Activated CD4-positive, alpha-beta memory T cell treated with anti-CD3 and anti-CD28 coated beads, Interleukin-2, amount 10 ng/mL, durations not matched to agents 7 days and 5 days (primary cell): ENCODE measurements at regions not wholly inside any gene's neighbourhood (a gene's known extent, or its start where the extent isn't known, plus 50 kb on each side); places are given as distances from the start of the nearest gene placed in this dataset.

Experiments
- CTCF ChIA-PET: fragments of 350-600 bp; sonication (Branson Sonifier 250); formaldehyde crosslinking; loops from one replicate; lab custom pipeline; 2021; ENCODE audit warnings: antibody characterized with exemption, inconsistent platforms; lab: Charles Lee
- POLR2A ChIA-PET: fragments of 350-600 bp; sonication (Branson Sonifier 250); formaldehyde crosslinking; loops from one replicate; lab custom pipeline; 2021; ENCODE audit warnings: antibody characterized with exemption; lab: Charles Lee
- DNase-seq: peaks from one replicate; pipeline ENCODE4 v3.0.0-alpha.2; 2020
- H3K27ac Mint-ChIP-seq: one replicate; pipeline ENCODE4 v1.8.0; 2021; ENCODE audit warnings: mild to moderate bottlenecking, mixed read lengths
- H3K27me3 Mint-ChIP-seq: one replicate; pipeline ENCODE4 v1.8.0; 2021; ENCODE audit warnings: mixed read lengths
- H3K36me3 Mint-ChIP-seq: one replicate; pipeline ENCODE4 v1.8.0; 2021; ENCODE audit warnings: low read depth, mixed read lengths
- H3K4me1 Mint-ChIP-seq: one replicate; pipeline ENCODE4 v1.8.0; 2021; ENCODE audit warnings: mixed read lengths
- H3K4me3 Mint-ChIP-seq: one replicate; pipeline ENCODE4 v1.8.0; 2021; ENCODE audit warnings: mild to moderate bottlenecking, mixed read lengths
- H3K9me3 Mint-ChIP-seq: one replicate; pipeline ENCODE4 v1.8.0; 2021; ENCODE audit warnings: mixed read lengths

GRCh38 chr15:95327183-95327525 is 1003.3 kb upstream of the NR2F2 start:
- no peak overlapping the region for H3K27ac Mint-ChIP-seq
- H3K4me1 Mint-ChIP-seq = no peaks in the 10 kb centered on the region
- no peaks in the 10 kb centered on the region for H3K9me3 Mint-ChIP-seq
- DNase-seq = no peak
- H3K36me3 Mint-ChIP-seq = no peaks in the 10 kb centered on the region
- H3K4me3 Mint-ChIP-seq = no peak overlapping the region
- POLR2A ChIA-PET = no interaction called here
- CTCF ChIA-PET = no interaction called here
- peaks cover 18% of the 10 kb centered on the region for H3K27me3 Mint-ChIP-seq

GRCh38 chr15:95327661-95328060 is 1002.8 kb upstream of the NR2F2 start:
- no peak for DNase-seq
- CTCF ChIA-PET = no interaction called here
- H3K4me3 Mint-ChIP-seq = no peak overlapping the region
- H3K27ac Mint-ChIP-seq = no peak overlapping the region
- H3K9me3 Mint-ChIP-seq = no peaks in the 10 kb centered on the region
- no peaks in the 10 kb centered on the region for H3K4me1 Mint-ChIP-seq
- H3K27me3 Mint-ChIP-seq = peaks cover 18% of the 10 kb centered on the region
- POLR2A ChIA-PET = no interaction called here
- H3K36me3 Mint-ChIP-seq = no peaks in the 10 kb centered on the region

- Mint-ChIP-seq H3K36me3 (no peaks in the 10 kb centered on the region), H3K27ac (no peak overlapping the region), H3K9me3 (no peaks in the 10 kb centered on the region), H3K4me3 (no peak overlapping the region), H3K4me1 (no peaks in the 10 kb centered on the region), H3K27me3 (peaks cover 18% of the 10 kb centered on the region)
- DNase-seq = no peak
- ChIA-PET CTCF (no interaction called here), POLR2A (no interaction called here)
These were observed 1001.9 kb upstream of the NR2F2 start for GRCh38 chr15:95328559-95328958.

GRCh38 chr15:95329362-95329761 is 1001.1 kb upstream of the NR2F2 start:
- no peak overlapping the region for H3K27ac Mint-ChIP-seq
- H3K4me1 Mint-ChIP-seq = no peaks in the 10 kb centered on the region
- ChIA-PET CTCF (no interaction called here), POLR2A (no interaction called here)
- no peaks in the 10 kb centered on the region for H3K9me3 Mint-ChIP-seq
- H3K36me3 Mint-ChIP-seq = no peaks in the 10 kb centered on the region
- no peak for DNase-seq
- H3K4me3 Mint-ChIP-seq = no peak overlapping the region
- peaks cover 18% of the 10 kb centered on the region for H3K27me3 Mint-ChIP-seq

GRCh38 chr15:95341686-95342085 is 988.8 kb upstream of the NR2F2 start:
- H3K27ac Mint-ChIP-seq = no peak overlapping the region
- H3K9me3 Mint-ChIP-seq = peaks cover 2% of the 10 kb centered on the region
- no peaks in the 10 kb centered on the region for H3K36me3 Mint-ChIP-seq
- no peak overlapping the region for H3K4me3 Mint-ChIP-seq
- no peaks in the 10 kb centered on the region for H3K4me1 Mint-ChIP-seq
- DNase-seq = no peak
- no peaks in the 10 kb centered on the region for H3K27me3 Mint-ChIP-seq
- ChIA-PET POLR2A (no interaction called here), CTCF (no interaction called here)

- no peaks in the 10 kb centered on the region for H3K27me3 Mint-ChIP-seq
- ChIA-PET CTCF (no interaction called here), POLR2A (no interaction called here)
- no peak overlapping the region for H3K4me3 Mint-ChIP-seq
- DNase-seq = no peak
- H3K36me3 Mint-ChIP-seq = no peaks in the 10 kb centered on the region
- no peak overlapping the region for H3K27ac Mint-ChIP-seq
- peaks cover 4% of the 10 kb centered on the region for H3K9me3 Mint-ChIP-seq
- H3K4me1 Mint-ChIP-seq = no peaks in the 10 kb centered on the region
These were observed 984.6 kb upstream of the NR2F2 start for GRCh38 chr15:95345867-95346266.

- ChIA-PET CTCF (no interaction called here), POLR2A (no interaction called here)
- Mint-ChIP-seq H3K27me3 (no peaks in the 10 kb centered on the region), H3K36me3 (no peaks in the 10 kb centered on the region), H3K9me3 (peaks cover 4% of the 10 kb centered on the region), H3K4me1 (no peaks in the 10 kb centered on the region), H3K27ac (no peak overlapping the region), H3K4me3 (no peak overlapping the region)
- no peak for DNase-seq
These were observed 983.6 kb upstream of the NR2F2 start for GRCh38 chr15:95346721-95347475.

- POLR2A ChIA-PET = no interaction called here
- no peak for DNase-seq
- Mint-ChIP-seq H3K9me3 (peaks cover 4% of the 10 kb centered on the region), H3K27ac (no peak overlapping the region), H3K4me3 (no peak overlapping the region), H3K27me3 (no peaks in the 10 kb centered on the region), H3K36me3 (no peaks in the 10 kb centered on the region), H3K4me1 (no peaks in the 10 kb centered on the region)
- CTCF ChIA-PET = no interaction called here
These were observed 982.7 kb upstream of the NR2F2 start for GRCh38 chr15:95347837-95348236.

- CTCF ChIA-PET = no interaction called here
- Mint-ChIP-seq H3K27me3 (no peaks in the 10 kb centered on the region), H3K4me1 (no peaks in the 10 kb centered on the region), H3K9me3 (peaks cover 4% of the 10 kb centered on the region), H3K36me3 (no peaks in the 10 kb centered on the region), H3K4me3 (no peak overlapping the region), H3K27ac (no peak overlapping the region)
- POLR2A ChIA-PET = no interaction called here
- DNase-seq = no peak
These were observed 979.6 kb upstream of the NR2F2 start for GRCh38 chr15:95350908-95351307.

- Mint-ChIP-seq H3K4me3 (no peak overlapping the region), H3K27me3 (no peaks in the 10 kb centered on the region), H3K36me3 (no peaks in the 10 kb centered on the region), H3K9me3 (peaks cover 4% of the 10 kb centered on the region), H3K4me1 (no peaks in the 10 kb centered on the region), H3K27ac (no peak overlapping the region)
- DNase-seq = no peak
- CTCF ChIA-PET = no interaction called here
- POLR2A ChIA-PET = no interaction called here
These were observed 977.8 kb upstream of the NR2F2 start for GRCh38 chr15:95352631-95353187.

- H3K4me3 Mint-ChIP-seq = no peak overlapping the region
- CTCF ChIA-PET = no interaction called here
- POLR2A ChIA-PET = no interaction called here
These were observed 977.0 kb upstream of the NR2F2 start for GRCh38 chr15:95353512-95353911.

GRCh38 chr15:95359966-95360365 is 970.5 kb upstream of the NR2F2 start:
- DNase-seq = no peak
- CTCF ChIA-PET = no interaction called here
- Mint-ChIP-seq H3K27me3 (no peaks in the 10 kb centered on the region), H3K4me3 (no peak overlapping the region), H3K36me3 (no peaks in the 10 kb centered on the region), H3K9me3 (peaks cover 7% of the 10 kb centered on the region), H3K27ac (no peak overlapping the region), H3K4me1 (no peaks in the 10 kb centered on the region)
- POLR2A ChIA-PET = no interaction called here

More at GRCh38 chr15:95353512-95353911, 977.0 kb upstream of the NR2F2 start:
- Mint-ChIP-seq H3K36me3 (no peaks in the 10 kb centered on the region), H3K4me1 (no peaks in the 10 kb centered on the region), H3K27ac (no peak overlapping the region), H3K27me3 (no peaks in the 10 kb centered on the region), H3K9me3 (peaks cover 2% of the 10 kb centered on the region)
- DNase-seq = no peak

- no peak for DNase-seq
- POLR2A ChIA-PET = no interaction called here
- H3K27ac Mint-ChIP-seq = no peak overlapping the region
- CTCF ChIA-PET = no interaction called here
- peaks cover 9% of the 10 kb centered on the region for H3K9me3 Mint-ChIP-seq
- H3K4me1 Mint-ChIP-seq = no peaks in the 10 kb centered on the region
- no peak overlapping the region for H3K4me3 Mint-ChIP-seq
- no peaks in the 10 kb centered on the region for H3K27me3 Mint-ChIP-seq
- no peaks in the 10 kb centered on the region for H3K36me3 Mint-ChIP-seq
These were observed 968.2 kb upstream of the NR2F2 start for GRCh38 chr15:95362306-95362705.

- peaks cover 9% of the 10 kb centered on the region for H3K9me3 Mint-ChIP-seq
- POLR2A ChIA-PET = no interaction called here
- H3K4me1 Mint-ChIP-seq = no peaks in the 10 kb centered on the region
- H3K27ac Mint-ChIP-seq = no peak overlapping the region
- no peak for DNase-seq
- no peak overlapping the region for H3K4me3 Mint-ChIP-seq
- CTCF ChIA-PET = no interaction called here
- H3K36me3 Mint-ChIP-seq = no peaks in the 10 kb centered on the region
- H3K27me3 Mint-ChIP-seq = no peaks in the 10 kb centered on the region
These were observed 966.9 kb upstream of the NR2F2 start for GRCh38 chr15:95363646-95364045.
